HepG2 (cell line): ENCODE measurements at regions not wholly inside any gene's neighbourhood (a gene's known extent, or its start where the extent isn't known, plus 50 kb on each side); places are given as distances from the start of the nearest gene placed in this dataset.

ENCODE experiments used
- CBX5 ChIP-seq: sonication (generic); formaldehyde crosslinking; IDR thresholded peaks from 2 replicates; pipeline ENCODE4 v1.4.0; 2020; ENCODE audit warnings: missing genetic modification reagents, borderline replicate concordance
- FOXM1 ChIP-seq: sonication (generic); formaldehyde crosslinking; IDR thresholded peaks from 2 replicates; pipeline ENCODE4 v1.5.0; 2020; ENCODE audit warnings: missing genetic modification reagents
- PBX2 ChIP-seq: IDR thresholded peaks from 2 replicates; pipeline ENCODE4 v1.6.1; 2016; ENCODE audit warnings: control low read depth
- POLR2A ChIP-seq, 2 experiments: IDR thresholded peaks; 2 replicates each; pipeline ENCODE4 v1.6.1; 2011; ENCODE audit warnings: low read depth in 2 of 2, low read length in 2 of 2, mild to moderate bottlenecking in 1 of 2, moderate library complexity in 1 of 2; ENCODE audit not compliant: insufficient read depth in 1 of 2
- SIN3B ChIP-seq: fragments of 150-350 bp; IDR thresholded peaks from 2 replicates; pipeline ENCODE4 v1.6.1; 2014; ENCODE audit warnings: low read length
- ZNF24 ChIP-seq: fragments of 450-650 bp; IDR thresholded peaks from 2 replicates; pipeline ENCODE4 v1.6.1; 2017; ENCODE audit warnings: antibody characterized with exemption, mild to moderate bottlenecking
- ZSCAN30 ChIP-seq: sonication (generic); formaldehyde crosslinking; IDR thresholded peaks from 2 replicates; pipeline ENCODE4 v1.5.0; 2020; ENCODE audit warnings: mild to moderate bottlenecking, missing genetic modification reagents

- TF ChIP-seq ZNF24 (no peak), FOXM1 (CRISPR knock-in tag) (no peak), ZSCAN30 (CRISPR knock-in tag) (no peak), PBX2 (CRISPR knock-in tag) (no peak), CBX5 (CRISPR knock-in tag) (no peak), SIN3B (no peak), POLR2A (IDR thresholded peaks at IDR 0.05; ENCODE audit: insufficient read depth in 1 of 2, low read depth in 2 of 2, low read length in 2 of 2) (no peak)
Measured at GRCh38 chr10:121323443-121323842, 274.8 kb downstream of the FGFR2 start.
